ENCODE measurements at regions not wholly inside any gene's neighbourhood (a gene's known extent, or its start where the extent isn't known, plus 50 kb on each side); places are given as distances from the start of the nearest gene placed in this dataset.

DNA sequence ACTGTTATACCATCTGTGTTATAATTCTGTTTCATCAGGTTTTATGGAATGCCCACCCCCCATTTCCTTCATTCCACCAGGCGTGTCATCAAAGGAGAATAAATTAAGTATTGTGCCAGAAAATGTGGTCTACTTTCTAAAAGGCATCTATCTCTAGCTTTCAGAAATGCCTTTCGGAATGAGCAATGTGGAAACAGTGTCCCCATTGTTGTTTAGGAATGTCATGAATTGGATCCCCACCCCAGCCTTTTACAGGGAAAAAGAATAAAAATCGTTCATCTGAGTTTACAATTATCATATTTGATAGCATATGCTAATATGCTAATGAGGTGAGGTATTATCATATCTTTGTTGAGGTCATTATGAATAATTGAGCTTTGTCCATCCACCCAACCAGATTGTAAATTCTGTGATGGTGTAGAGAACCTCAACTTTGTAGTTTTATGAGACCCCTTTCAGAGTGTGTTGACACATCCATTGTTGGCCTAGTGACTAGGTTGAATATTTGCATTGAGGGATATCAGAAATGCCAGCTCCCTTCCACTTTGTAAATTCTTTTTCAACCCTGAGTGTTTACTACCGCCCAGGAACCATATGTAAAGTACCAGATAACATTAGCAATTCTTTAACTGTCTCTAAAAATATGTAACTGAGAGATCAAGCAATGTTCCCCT, 56.2 kb upstream of the CCDC160 start:
- POLR2A ChIA-PET: no interaction called here
- no peak overlapping the region for H3K27ac Mint-ChIP-seq
- no peak for DNase-seq
- peaks cover 8 to 11% of the 10 kb centered on the region in 2 experiments for H3K4me1 ChIP-seq (ENCODE audit: control insufficient read depth in 1 of 2, extremely low read depth in 1 of 2, insufficient read depth in 2 of 2, low read length in 2 of 2)
- H3K4me3 ChIP-seq (ENCODE audit: control insufficient read depth in 1 of 2, extremely low read depth in 1 of 2, low read length in 1 of 2): no peak overlapping the region
- H3K4me3 Mint-ChIP-seq: no peak overlapping the region
- H3K27me3 Mint-ChIP-seq: peaks cover 5 to 34% of the 10 kb centered on the region in 2 donors
- H3K4me1 Mint-ChIP-seq: peaks cover 11 to 13% (median 11%) of the 10 kb centered on the region in 3 donors
- CTCF ChIA-PET: interaction anchor here in 1 of 2 donors (0.5 kb wide), 1 partner anchor 155 kb away, joined by 3 read pairs; no protein-coding TSS in a partner anchor
- H3K27me3 ChIP-seq (replicated peaks in 1 of 2; ENCODE audit: control insufficient read depth in 2 of 2, extremely low read depth in 1 of 2, insufficient read depth in 2 of 2, low read length in 1 of 2): no peaks in the 10 kb centered on the region
- no peaks in the 10 kb centered on the region for H3K36me3 Mint-ChIP-seq
- H3K9me3 ChIP-seq: no peaks in the 10 kb centered on the region
- no peak for ATAC-seq (replicated peaks in 1 of 4)
- H3K9me3 Mint-ChIP-seq: no peaks in the 10 kb centered on the region
- no peaks in the 10 kb centered on the region for H3K36me3 ChIP-seq (ENCODE audit: control insufficient read depth in 2 of 2, extremely low read depth in 1 of 2, insufficient read depth in 1 of 2, low read length in 1 of 2)
- WGBS (ENCODE audit: insufficient coverage): no CpG with 5 or more reads among the region's 4 CpGs
- H3K27ac ChIP-seq (ENCODE audit: low read length): no peak overlapping the region

DNA sequence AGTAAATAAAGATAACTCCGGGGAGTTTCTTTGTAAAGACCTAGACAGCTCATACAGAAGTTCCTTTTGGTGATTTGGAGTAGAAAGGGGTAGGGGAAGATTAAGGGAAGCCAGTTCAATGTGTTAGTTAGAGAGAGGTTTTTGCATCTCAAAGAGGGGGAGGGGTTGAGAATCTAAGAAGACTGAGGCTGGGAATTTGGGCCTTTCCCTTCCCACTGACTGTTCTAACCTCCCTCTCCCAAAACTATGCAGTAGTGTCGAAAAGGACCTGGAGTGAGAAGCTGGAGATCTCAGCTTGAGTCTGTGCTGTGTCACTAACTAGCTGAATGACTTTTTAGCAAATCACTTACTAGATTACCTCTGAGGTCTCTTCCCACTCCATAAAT, 55.7 kb upstream of the CCDC160 start:
- peaks cover 8 to 16% of the 10 kb centered on the region in 2 experiments for H3K4me1 ChIP-seq (ENCODE audit: control insufficient read depth in 1 of 2, extremely low read depth in 1 of 2, insufficient read depth in 2 of 2, low read length in 2 of 2)
- POLR2A ChIA-PET: no interaction called here
- no peak overlapping the region for H3K4me3 ChIP-seq (ENCODE audit: control insufficient read depth in 1 of 2, extremely low read depth in 1 of 2, low read length in 1 of 2)
- no peaks in the 10 kb centered on the region for H3K36me3 Mint-ChIP-seq
- CTCF ChIA-PET: no interaction called here
- H3K27me3 Mint-ChIP-seq: peaks cover 4 to 34% of the 10 kb centered on the region in 2 donors
- H3K27ac Mint-ChIP-seq: no peak overlapping the region
- no peaks in the 10 kb centered on the region for H3K36me3 ChIP-seq (ENCODE audit: control insufficient read depth in 2 of 2, extremely low read depth in 1 of 2, insufficient read depth in 1 of 2, low read length in 1 of 2)
- no CpG with 5 or more reads among the region's 2 CpGs for WGBS (ENCODE audit: insufficient coverage)
- H3K9me3 ChIP-seq: no peaks in the 10 kb centered on the region
- H3K4me3 Mint-ChIP-seq: no peak overlapping the region
- H3K27me3 ChIP-seq (replicated peaks in 1 of 2; ENCODE audit: control insufficient read depth in 2 of 2, extremely low read depth in 1 of 2, insufficient read depth in 2 of 2, low read length in 1 of 2): no peaks in the 10 kb centered on the region
- H3K9me3 Mint-ChIP-seq: no peaks in the 10 kb centered on the region
- ATAC-seq (replicated peaks in 1 of 4): no peak
- DNase-seq: no peak
- peaks cover 15 to 17% (median 16%) of the 10 kb centered on the region in 3 donors for H3K4me1 Mint-ChIP-seq
- H3K27ac ChIP-seq (ENCODE audit: low read length): no peak overlapping the region

DNA sequence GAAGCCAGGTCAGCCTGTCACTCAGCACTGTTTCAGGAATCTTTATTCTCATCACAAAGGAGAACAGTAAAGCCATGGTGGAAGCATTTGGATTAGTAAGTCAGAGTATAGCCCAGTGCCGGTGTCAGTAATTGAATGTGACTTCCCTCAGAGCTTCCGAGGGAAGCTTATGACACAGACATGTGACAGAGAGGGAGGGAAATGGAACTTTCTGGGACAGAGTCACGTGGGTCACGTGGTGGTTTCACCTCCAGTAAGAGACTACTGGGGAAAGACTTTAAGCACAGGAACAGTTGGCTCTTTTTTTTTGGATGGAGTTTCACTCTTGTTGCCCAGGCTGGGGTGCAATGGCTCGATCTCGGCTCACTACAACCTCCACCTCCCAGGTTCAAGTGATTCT, 53.3 kb upstream of the CCDC160 start:
- H3K27ac ChIP-seq (ENCODE audit: low read length): no peak overlapping the region
- no peak for ATAC-seq (replicated peaks in 1 of 4)
- H3K27me3 ChIP-seq (replicated peaks in 1 of 2; ENCODE audit: control insufficient read depth in 2 of 2, extremely low read depth in 1 of 2, insufficient read depth in 2 of 2, low read length in 1 of 2): no peaks in the 10 kb centered on the region
- no peak overlapping the region for H3K4me3 ChIP-seq (ENCODE audit: control insufficient read depth in 1 of 2, extremely low read depth in 1 of 2, low read length in 1 of 2)
- H3K27ac Mint-ChIP-seq: no peak overlapping the region
- H3K4me3 Mint-ChIP-seq: no peak overlapping the region
- DNase-seq: no peak
- no peaks in the 10 kb centered on the region for H3K36me3 Mint-ChIP-seq
- H3K36me3 ChIP-seq (ENCODE audit: control insufficient read depth in 2 of 2, extremely low read depth in 1 of 2, insufficient read depth in 1 of 2, low read length in 1 of 2): no peaks in the 10 kb centered on the region
- ChIA-PET POLR2A (no interaction called here), CTCF (no interaction called here)
- WGBS (ENCODE audit: insufficient coverage): no CpG with 5 or more reads among the region's 6 CpGs
- H3K27me3 Mint-ChIP-seq: peaks cover 4 to 27% of the 10 kb centered on the region in 2 donors
- H3K4me1 Mint-ChIP-seq: peaks cover 25 to 30% (median 25%) of the 10 kb centered on the region in 3 donors
- no peaks in the 10 kb centered on the region for H3K9me3 ChIP-seq
- peaks cover 15 to 27% of the 10 kb centered on the region in 2 experiments for H3K4me1 ChIP-seq (ENCODE audit: control insufficient read depth in 1 of 2, extremely low read depth in 1 of 2, insufficient read depth in 2 of 2, low read length in 2 of 2)
- no peaks in the 10 kb centered on the region for H3K9me3 Mint-ChIP-seq

DNA sequence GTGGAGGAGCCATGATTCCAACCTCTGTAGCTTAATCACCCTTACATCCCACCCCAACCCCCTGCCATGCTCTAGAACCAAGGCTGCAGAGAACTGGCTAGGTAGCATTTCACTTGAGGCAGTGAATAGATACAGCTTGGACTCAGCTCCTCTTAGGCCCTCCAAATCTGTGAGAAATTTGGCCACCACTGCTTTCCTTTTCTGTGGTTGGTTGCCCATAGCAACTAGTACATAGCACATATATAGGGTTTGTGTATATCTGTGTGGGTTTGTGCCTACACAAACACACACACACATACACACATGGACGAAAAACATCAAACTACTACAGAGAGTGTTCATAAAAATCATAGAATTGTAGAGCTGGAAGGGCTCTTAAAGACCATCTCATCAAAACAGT, 52.0 kb upstream of the CCDC160 start:
- DNase-seq: no peak
- H3K36me3 ChIP-seq (ENCODE audit: control insufficient read depth in 2 of 2, extremely low read depth in 1 of 2, insufficient read depth in 1 of 2, low read length in 1 of 2): no peaks in the 10 kb centered on the region
- peaks cover 31 to 36% (median 33%) of the 10 kb centered on the region in 3 donors for H3K4me1 Mint-ChIP-seq
- H3K9me3 Mint-ChIP-seq: no peaks in the 10 kb centered on the region
- H3K4me3 Mint-ChIP-seq: no peak overlapping the region
- no peak overlapping the region for H3K4me3 ChIP-seq (ENCODE audit: control insufficient read depth in 1 of 2, extremely low read depth in 1 of 2, low read length in 1 of 2)
- H3K27ac Mint-ChIP-seq: no peak overlapping the region
- H3K4me1 ChIP-seq (ENCODE audit: control insufficient read depth in 1 of 2, extremely low read depth in 1 of 2, insufficient read depth in 2 of 2, low read length in 2 of 2): peaks cover 15 to 29% of the 10 kb centered on the region in 2 experiments
- ATAC-seq (replicated peaks in 1 of 4): no peak
- no CpG with 5 or more reads among the region's 1 CpG for WGBS (ENCODE audit: insufficient coverage)
- peaks cover 4 to 27% of the 10 kb centered on the region in 2 donors for H3K27me3 Mint-ChIP-seq
- H3K27me3 ChIP-seq (replicated peaks in 1 of 2; ENCODE audit: control insufficient read depth in 2 of 2, extremely low read depth in 1 of 2, insufficient read depth in 2 of 2, low read length in 1 of 2): no peaks in the 10 kb centered on the region
- CTCF ChIA-PET: interaction anchor here in 1 of 2 donors (1.1 kb wide), 1 partner anchor 75 kb away, joined by 3 read pairs; no protein-coding TSS in a partner anchor
- no peaks in the 10 kb centered on the region for H3K9me3 ChIP-seq
- POLR2A ChIA-PET: no interaction called here
- H3K36me3 Mint-ChIP-seq: no peaks in the 10 kb centered on the region
- no peak overlapping the region for H3K27ac ChIP-seq (ENCODE audit: low read length)

DNA sequence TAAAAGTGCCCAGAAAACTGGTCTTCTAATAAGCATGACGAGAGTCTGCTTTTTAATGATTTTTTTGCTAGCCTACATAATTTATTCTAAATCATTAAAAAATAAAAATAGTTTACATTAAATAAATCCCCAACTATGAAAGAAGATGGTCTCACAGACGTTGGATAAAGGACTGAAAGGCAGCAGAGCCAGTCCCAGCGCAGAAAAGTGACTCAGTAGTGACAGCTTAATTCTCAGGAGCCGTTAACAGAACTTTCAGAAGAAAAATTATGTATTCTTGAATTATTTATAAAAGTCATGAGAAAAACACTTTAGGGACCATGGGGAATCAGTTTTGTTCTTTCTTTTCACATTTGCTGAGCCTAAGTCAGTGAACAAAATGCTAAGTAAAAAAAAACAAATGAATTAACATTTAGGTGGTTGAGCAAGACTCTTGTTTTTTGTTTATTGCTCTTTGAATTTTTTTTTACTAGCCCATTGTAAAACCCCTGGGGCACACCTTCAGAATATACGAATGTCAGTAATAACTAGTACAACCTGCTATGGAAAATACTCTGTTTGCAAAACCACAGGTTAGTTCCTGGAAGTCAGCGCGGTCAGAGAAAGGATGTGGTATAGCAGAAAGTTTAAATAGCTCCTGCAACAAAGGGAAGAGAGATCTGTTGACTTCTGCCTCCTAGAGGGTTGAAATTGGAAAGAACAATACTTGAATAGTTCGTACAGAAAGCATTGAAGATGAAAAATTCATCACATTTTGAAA, 50.4 kb upstream of the CCDC160 start:
- no peaks in the 10 kb centered on the region for H3K36me3 ChIP-seq (ENCODE audit: control insufficient read depth in 2 of 2, extremely low read depth in 1 of 2, insufficient read depth in 1 of 2, low read length in 1 of 2)
- no peak overlapping the region for H3K27ac Mint-ChIP-seq
- peaks cover 15 to 33% of the 10 kb centered on the region in 2 experiments for H3K4me1 ChIP-seq (ENCODE audit: control insufficient read depth in 1 of 2, extremely low read depth in 1 of 2, insufficient read depth in 2 of 2, low read length in 2 of 2)
- no peaks in the 10 kb centered on the region for H3K9me3 ChIP-seq
- ATAC-seq (replicated peaks in 1 of 4) (peak; percentile 78 to 98 (median 96)), DNase-seq (peak in 33 of 35 experiments; percentile 21 to 72 (median 46))
- peaks cover 34 to 36% (median 36%) of the 10 kb centered on the region in 3 donors for H3K4me1 Mint-ChIP-seq
- no peak overlapping the region for H3K27ac ChIP-seq (ENCODE audit: low read length)
- H3K9me3 Mint-ChIP-seq: no peaks in the 10 kb centered on the region
- no peaks in the 10 kb centered on the region for H3K27me3 ChIP-seq (replicated peaks in 1 of 2; ENCODE audit: control insufficient read depth in 2 of 2, extremely low read depth in 1 of 2, insufficient read depth in 2 of 2, low read length in 1 of 2)
- H3K36me3 Mint-ChIP-seq: no peaks in the 10 kb centered on the region
- peak overlapping the region in 1 of 2 donors; percentile 10 for H3K4me3 ChIP-seq (ENCODE audit: control insufficient read depth in 1 of 2, extremely low read depth in 1 of 2, low read length in 1 of 2)
- no CpG with 5 or more reads among the region's 8 CpGs for WGBS (ENCODE audit: insufficient coverage)
- CTCF ChIA-PET: interaction anchor here (0.6 to 1.3 kb wide), 7 partner anchors 10 to 263 kb away, joined by 3 to 5 read pairs (median 3); no protein-coding TSS in a partner anchor
- peak overlapping the region in 2 of 3 donors; percentile 40 to 51 for H3K4me3 Mint-ChIP-seq
- H3K27me3 Mint-ChIP-seq: peaks cover 1 to 22% of the 10 kb centered on the region in 2 donors
- POLR2A ChIA-PET: no interaction called here
